GM12878 (cell line): ENCODE measurements at regions not wholly inside any gene's neighbourhood (a gene's known extent, or its start where the extent isn't known, plus 50 kb on each side); places are given as distances from the start of the nearest gene placed in this dataset.

ENCODE experiments used
- BCLAF1 ChIP-seq: fragments of 450-650 bp; IDR thresholded peaks from 2 replicates; pipeline ENCODE4 v1.6.1; 2017; ENCODE audit warnings: antibody characterized with exemption, mild to moderate bottlenecking, moderate library complexity
- E2F8 ChIP-seq: fragments of 450-650 bp; IDR thresholded peaks from 2 replicates; pipeline ENCODE4 v1.6.1; 2018; ENCODE audit warnings: mild to moderate bottlenecking, low read depth, moderate library complexity; ENCODE audit not compliant: partially characterized antibody
- GATAD2B ChIP-seq: fragments of 450-650 bp; conservative IDR thresholded peaks from 2 replicates; pipeline ENCODE4 v1.6.1; 2017; ENCODE audit warnings: low read depth, mild to moderate bottlenecking, moderate library complexity
- IRF5 ChIP-seq: fragments of 450-650 bp; IDR thresholded peaks from 2 replicates; pipeline ENCODE4 v1.6.1; 2017; ENCODE audit warnings: borderline replicate concordance
- JUND ChIP-seq: IDR thresholded peaks from 2 replicates; pipeline ENCODE4 v1.6.1; 2012; ENCODE audit warnings: low read depth, mild to moderate bottlenecking, low read length, improper control_type of control experiment, moderate library complexity
- MYC ChIP-seq: IDR thresholded peaks from 2 replicates; pipeline ENCODE4 v1.6.1; 2011; ENCODE audit warnings: mild to moderate bottlenecking, low read length, moderate library complexity, inconsistent platforms; ENCODE audit not compliant: insufficient read depth, insufficient replicate concordance, insufficient read length, severe bottlenecking
- RCOR1 ChIP-seq: conservative IDR thresholded peaks from 2 replicates; pipeline ENCODE4 v1.6.1; 2012; ENCODE audit warnings: low read depth, low read length, improper control_type of control experiment
- SUPT20H ChIP-seq: IDR thresholded peaks from 2 replicates; pipeline ENCODE4 v1.6.1; 2011; ENCODE audit warnings: low read depth, mild to moderate bottlenecking, low read length, moderate library complexity, borderline replicate concordance; ENCODE audit not compliant: control insufficient read depth
- USF1 ChIP-seq: IDR thresholded peaks from 2 replicates; pipeline ENCODE4 v1.6.1; 2011; ENCODE audit warnings: borderline replicate concordance, low read depth, mild to moderate bottlenecking, moderate library complexity, mixed read lengths, low read length; ENCODE audit not compliant: insufficient read depth; ENCODE audit errors: extremely low read length
- YBX1 ChIP-seq: fragments of 450-650 bp; IDR thresholded peaks from 2 replicates; pipeline ENCODE4 v1.6.1; 2016; ENCODE audit warnings: antibody characterized with exemption
- ZBTB40 ChIP-seq: fragments of 450-650 bp; IDR thresholded peaks from 2 replicates; pipeline ENCODE4 v1.6.1; 2016; ENCODE audit warnings: mild to moderate bottlenecking, moderate library complexity, borderline replicate concordance
- ZNF217 ChIP-seq: fragments of 450-650 bp; IDR thresholded peaks from 2 replicates; pipeline ENCODE4 v1.6.1; 2017; ENCODE audit warnings: antibody characterized with exemption, mild to moderate bottlenecking
- ZZZ3 ChIP-seq: IDR thresholded peaks from 2 replicates; pipeline ENCODE4 v1.6.1; 2011; ENCODE audit warnings: low read depth; ENCODE audit not compliant: control insufficient read depth, insufficient read length

- no peak for TF ChIP-seq BCLAF1
- no peak for TF ChIP-seq ZBTB40
- no peak for TF ChIP-seq JUND
- TF ChIP-seq ZNF217 = no peak
- no peak for TF ChIP-seq MYC
- TF ChIP-seq GATAD2B = no peak
- TF ChIP-seq ZZZ3 = no peak
- TF ChIP-seq SUPT20H = no peak
- no peak for TF ChIP-seq E2F8
- TF ChIP-seq IRF5 = no peak
- no peak for TF ChIP-seq USF1
- no peak for TF ChIP-seq RCOR1
- no peak for TF ChIP-seq YBX1
These were observed 301.4 kb downstream of the BMP4 start (continued) for GRCh38 chr14:53655080-53655785.
